DND-41 (cell line): ENCODE measurements at regions not wholly inside any gene's neighbourhood (a gene's known extent, or its start where the extent isn't known, plus 50 kb on each side); places are given as distances from the start of the nearest gene placed in this dataset.

Source experiments
- EZH2 ChIP-seq: IDR thresholded peaks from 3 replicates; pipeline ENCODE4 v1.6.1; 2012; ENCODE audit warnings: borderline replicate concordance, low read depth, mild to moderate bottlenecking, moderate library complexity, low read length, inconsistent platforms; ENCODE audit not compliant: severe bottlenecking
- TF ChIP-seq, protein P1 (sequence below): IDR thresholded peaks from 2 replicates; pipeline ENCODE4 v1.5.1; 2012; ENCODE audit warnings: borderline replicate concordance, low read length, moderate library complexity, mild to moderate bottlenecking; ENCODE audit not compliant: poor library complexity, severe bottlenecking; ENCODE audit errors: extremely low read depth

DNA sequence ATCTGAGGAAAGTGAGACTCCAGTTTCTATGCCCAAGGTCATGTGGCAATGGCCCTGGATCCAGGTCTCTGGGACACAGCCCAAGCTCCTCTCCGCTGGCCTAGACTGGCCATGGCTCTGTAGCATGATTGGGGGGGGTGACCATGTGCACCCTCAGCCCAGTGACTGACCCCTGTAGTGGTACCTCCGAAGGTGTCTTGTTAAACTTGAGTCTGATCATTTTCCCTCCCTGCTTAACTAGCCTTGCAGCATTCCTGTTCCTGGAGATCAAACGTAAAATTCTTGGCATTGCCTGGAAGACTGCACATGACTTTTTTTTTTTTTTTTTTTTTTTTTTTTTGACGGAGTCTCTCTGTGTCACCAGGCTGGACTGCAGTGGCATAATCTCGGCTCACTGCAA lies 1116.0 kb downstream of the TBC1D22A start:
- TF ChIP-seq, protein P1, sequence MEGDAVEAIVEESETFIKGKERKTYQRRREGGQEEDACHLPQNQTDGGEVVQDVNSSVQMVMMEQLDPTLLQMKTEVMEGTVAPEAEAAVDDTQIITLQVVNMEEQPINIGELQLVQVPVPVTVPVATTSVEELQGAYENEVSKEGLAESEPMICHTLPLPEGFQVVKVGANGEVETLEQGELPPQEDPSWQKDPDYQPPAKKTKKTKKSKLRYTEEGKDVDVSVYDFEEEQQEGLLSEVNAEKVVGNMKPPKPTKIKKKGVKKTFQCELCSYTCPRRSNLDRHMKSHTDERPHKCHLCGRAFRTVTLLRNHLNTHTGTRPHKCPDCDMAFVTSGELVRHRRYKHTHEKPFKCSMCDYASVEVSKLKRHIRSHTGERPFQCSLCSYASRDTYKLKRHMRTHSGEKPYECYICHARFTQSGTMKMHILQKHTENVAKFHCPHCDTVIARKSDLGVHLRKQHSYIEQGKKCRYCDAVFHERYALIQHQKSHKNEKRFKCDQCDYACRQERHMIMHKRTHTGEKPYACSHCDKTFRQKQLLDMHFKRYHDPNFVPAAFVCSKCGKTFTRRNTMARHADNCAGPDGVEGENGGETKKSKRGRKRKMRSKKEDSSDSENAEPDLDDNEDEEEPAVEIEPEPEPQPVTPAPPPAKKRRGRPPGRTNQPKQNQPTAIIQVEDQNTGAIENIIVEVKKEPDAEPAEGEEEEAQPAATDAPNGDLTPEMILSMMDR = no peak
- no peak for TF ChIP-seq EZH2
